ENCODE measurements at regions not wholly inside any gene's neighbourhood (a gene's known extent, or its start where the extent isn't known, plus 50 kb on each side); places are given as distances from the start of the nearest gene placed in this dataset.

- TF ChIP-seq EZH2 (IDR thresholded peaks at IDR 0.05; ENCODE audit: insufficient read depth, poor library complexity, severe bottlenecking), result no peak
- TF ChIP-seq EZH2phosphoT487 (IDR thresholded peaks at IDR 0.05; ENCODE audit: insufficient read depth, low read depth), result no peak
Observed at GRCh38 chr13:44237276-44237767, 136.3 kb upstream of the SERP2 start.

All from GM23248 (cell line).